CD14-positive monocyte (primary cell): ENCODE measurements at regions not wholly inside any gene's neighbourhood (a gene's known extent, or its start where the extent isn't known, plus 50 kb on each side); places are given as distances from the start of the nearest gene placed in this dataset.

Experiments
- DNase-seq, 3 donors: peaks; one replicate each; pipeline ENCODE4 v3.0.0-alpha.2; 2011 to 2022
- H2AFZ ChIP-seq: 2 replicates; pipeline ENCODE4 v1.6.0; 2012; ENCODE audit warnings: mild to moderate bottlenecking, low read depth, low read length, inconsistent platforms; ENCODE audit not compliant: insufficient read depth, poor library complexity, severe bottlenecking
- H3K27ac ChIP-seq, 2 donors: 1 replicate in 1 of 2; 2 replicates in 1 of 2; pipeline ENCODE4 v1.5.1; 2012 to 2013; ENCODE audit warnings: low read length in 2 of 2, control low read depth in 1 of 2, inconsistent platforms in 1 of 2, low read depth in 1 of 2, mild to moderate bottlenecking in 1 of 2
- H3K27me3 ChIP-seq, 2 donors: one replicate each; pipeline versions ENCODE4 v1.6.0 to v1.6.1; 2011 to 2013; ENCODE audit warnings: low read length in 2 of 2; ENCODE audit not compliant: control insufficient read depth in 2 of 2, insufficient read depth in 2 of 2
- H3K36me3 ChIP-seq, 2 donors: replicated peaks in 1 of 2; 1 replicate in 1 of 2; 2 replicates in 1 of 2; pipeline versions ENCODE4 v1.5.1 to v1.6.1; 2012 to 2013; ENCODE audit warnings: low read length in 2 of 2, control low read depth in 1 of 2, inconsistent platforms in 1 of 2, mild to moderate bottlenecking in 1 of 2; ENCODE audit not compliant: insufficient read depth in 2 of 2, control insufficient read depth in 1 of 2
- H3K4me1 ChIP-seq, 2 donors: 1 replicate in 1 of 2; 2 replicates in 1 of 2; pipeline versions ENCODE4 v1.5.1 to v1.6.1; 2012 to 2013; ENCODE audit warnings: low read length in 2 of 2, control low read depth in 1 of 2, inconsistent platforms in 1 of 2, mild to moderate bottlenecking in 1 of 2, moderate library complexity in 1 of 2; ENCODE audit not compliant: insufficient read depth in 2 of 2, control insufficient read depth in 1 of 2
- H3K4me2 ChIP-seq: replicated peaks from 2 replicates; pipeline ENCODE3; 2012; ENCODE audit warnings: low read length, moderate library complexity, mild to moderate bottlenecking; ENCODE audit not compliant: poor library complexity, severe bottlenecking; ENCODE audit errors: extremely low read depth
- H3K4me3 ChIP-seq, 3 experiments: fragments of 200-600 bp in 1 of 3; sonication (generic) in 1 of 3; replicated peaks in 1 of 3; 1 replicate in 2 of 3; 2 replicates in 1 of 3; pipeline ENCODE4 v1.5.1; 2011 to 2013; ENCODE audit warnings: low read length in 3 of 3, mild to moderate bottlenecking in 3 of 3, control low read depth in 2 of 3, low read depth in 2 of 3, inconsistent platforms in 1 of 3, moderate library complexity in 1 of 3
- H3K79me2 ChIP-seq: 2 replicates; pipeline ENCODE4 v1.6.0; 2012; ENCODE audit warnings: mild to moderate bottlenecking, control low read depth, inconsistent platforms, low read length, moderate library complexity; ENCODE audit not compliant: insufficient read depth
- H3K9ac ChIP-seq: 2 replicates; pipeline ENCODE4 v1.6.0; 2017; ENCODE audit warnings: low read length, mild to moderate bottlenecking; ENCODE audit not compliant: insufficient read depth, poor library complexity, severe bottlenecking
- H3K9me3 ChIP-seq, 2 donors: replicated peaks in 1 of 2; 1 replicate in 1 of 2; 2 replicates in 1 of 2; pipeline versions ENCODE4 v1.5.1 to v1.6.1; 2012 to 2013; ENCODE audit warnings: low read length in 2 of 2, control low read depth in 1 of 2; ENCODE audit not compliant: control insufficient read depth in 1 of 2, insufficient read depth in 1 of 2
- H4K20me1 ChIP-seq: 2 replicates; pipeline ENCODE4 v1.6.0; 2012; ENCODE audit warnings: mild to moderate bottlenecking, low read length, control low read depth, moderate library complexity; ENCODE audit not compliant: insufficient read depth
- H3K27ac Mint-ChIP-seq, 7 donors: one replicate each; pipeline ENCODE4 v1.8.0; 2020; ENCODE audit warnings: mild to moderate bottlenecking in 7 of 7, mixed read lengths in 7 of 7, moderate library complexity in 6 of 7, inconsistent platforms in 2 of 7
- H3K27me3 Mint-ChIP-seq, 3 donors: one replicate each; pipeline ENCODE4 v1.8.0; 2021 to 2022; ENCODE audit warnings: low read depth in 3 of 3, mild to moderate bottlenecking in 3 of 3, mixed read lengths in 3 of 3, moderate library complexity in 3 of 3, inconsistent platforms in 1 of 3
- H3K36me3 Mint-ChIP-seq, 2 donors: one replicate each; pipeline ENCODE4 v1.8.0; 2020; ENCODE audit warnings: mixed read lengths in 2 of 2, inconsistent platforms in 1 of 2, mild to moderate bottlenecking in 1 of 2
- H3K4me1 Mint-ChIP-seq: one replicate; pipeline ENCODE4 v1.8.0; 2020; ENCODE audit warnings: mild to moderate bottlenecking, mixed read lengths
- H3K4me3 Mint-ChIP-seq, 2 donors: one replicate each; pipeline ENCODE4 v1.8.0; 2020; ENCODE audit warnings: mild to moderate bottlenecking in 2 of 2, mixed read lengths in 2 of 2, moderate library complexity in 1 of 2
- H3K9me3 Mint-ChIP-seq, 7 donors: one replicate each; pipeline ENCODE4 v1.8.0; 2020 to 2022; ENCODE audit warnings: mixed read lengths in 7 of 7, mild to moderate bottlenecking in 6 of 7, moderate library complexity in 6 of 7, inconsistent platforms in 2 of 7
- CTCF ChIP-seq: fragments of 200-600 bp; IDR thresholded peaks from one replicate; pipeline ENCODE4 v1.8.0; 2022; ENCODE audit warnings: antibody characterized with exemption, mild to moderate bottlenecking
- WGBS: methylation state at CpG from one replicate; pipeline ENCODE4 v1.1.5; 2013; ENCODE audit warnings: missing lambda C conversion rate; ENCODE audit not compliant: insufficient coverage; 5-methylcytosine and 5-hydroxymethylcytosine counted together
- intact Hi-C, 2 donors: fragments of 100-400 bp; cut with micrococcal nuclease; formaldehyde crosslinking; loops; one replicate each; pipeline versions ENCODE4 v1.15.0 to v1.15.1; 2023

GRCh38 chr5:159836691-159837090, 79.6 kb upstream of the ADRA1B start:
- Histone ChIP-seq H3K4me1 (no peaks in the 10 kb centered on the region), H3K36me3 (no peaks in the 10 kb centered on the region), H3K27me3 (peaks cover 0 to 3% of the 10 kb centered on the region in 2 donors), H3K4me2 (no peak overlapping the region), H3K9me3 (no peaks in the 10 kb centered on the region), H3K9ac (no peak overlapping the region), H3K79me2 (no peaks in the 10 kb centered on the region), H3K27ac (no peak overlapping the region), H2AFZ (no peak overlapping the region), H3K4me3 (no peak overlapping the region), H4K20me1 (no peaks in the 10 kb centered on the region)
- intact Hi-C loops = no loop called here
- H3K9me3 Mint-ChIP-seq = peaks cover 0 to 4% (median 0%) of the 10 kb centered on the region in 7 donors
- H3K27ac Mint-ChIP-seq = no peak overlapping the region
- peaks cover 3 to 12% (median 11%) of the 10 kb centered on the region in 3 donors for H3K27me3 Mint-ChIP-seq
- no peaks in the 10 kb centered on the region for H3K36me3 Mint-ChIP-seq
- no peak for DNase-seq
- H3K4me3 Mint-ChIP-seq = no peak overlapping the region
- H3K4me1 Mint-ChIP-seq = no peaks in the 10 kb centered on the region
- TF ChIP-seq CTCF = no peak

- no peak overlapping the region for H3K4me2 ChIP-seq
- Mint-ChIP-seq H3K27me3 (peaks cover 2 to 3% (median 3%) of the 10 kb centered on the region in 3 donors), H3K4me3 (no peak overlapping the region), H3K36me3 (no peaks in the 10 kb centered on the region), H3K4me1 (no peaks in the 10 kb centered on the region), H3K27ac (no peak overlapping the region), H3K9me3 (peaks cover 0 to 4% (median 0%) of the 10 kb centered on the region in 7 donors)
- H2AFZ ChIP-seq = no peak overlapping the region
- no peak for DNase-seq
- H3K4me3 ChIP-seq = no peak overlapping the region
- 91% methylated on average over 2 of the region's 2 CpGs for WGBS
- no peak overlapping the region for H3K9ac ChIP-seq
- no peaks in the 10 kb centered on the region for H3K9me3 ChIP-seq
- no peak for TF ChIP-seq CTCF
- intact Hi-C loops = no loop called here
- H3K27ac ChIP-seq = no peak overlapping the region
- no peaks in the 10 kb centered on the region for H3K27me3 ChIP-seq
- H3K36me3 ChIP-seq = no peaks in the 10 kb centered on the region
- H3K79me2 ChIP-seq = no peaks in the 10 kb centered on the region
- no peaks in the 10 kb centered on the region for H3K4me1 ChIP-seq
- no peaks in the 10 kb centered on the region for H4K20me1 ChIP-seq
Measured at GRCh38 chr5:159837860-159838259, 78.4 kb upstream of the ADRA1B start.
